ENCODE measurements at regions not wholly inside any gene's neighbourhood (a gene's known extent, or its start where the extent isn't known, plus 50 kb on each side); places are given as distances from the start of the nearest gene placed in this dataset.

DNA sequence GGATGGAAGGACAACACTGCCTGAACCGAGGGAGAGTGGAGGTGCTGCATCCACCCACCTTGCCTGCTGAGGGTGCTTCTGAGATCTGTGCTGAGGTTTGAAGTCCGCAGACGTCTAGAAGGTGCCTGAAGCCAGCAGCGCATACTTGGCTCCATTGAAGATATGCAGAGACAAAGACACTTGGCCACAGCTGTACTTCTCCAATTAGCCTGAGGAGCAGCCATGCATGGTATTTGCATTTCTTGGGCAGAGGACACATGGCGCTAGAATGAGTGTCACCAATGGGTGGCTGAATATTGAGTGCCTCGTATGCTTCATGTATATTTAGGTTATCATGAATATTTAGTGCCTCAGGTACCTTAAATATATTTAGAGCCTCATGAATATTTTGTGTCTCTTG, 128.7 kb upstream of the ATP6AP2 start:
- TF ChIP-seq, protein P1, sequence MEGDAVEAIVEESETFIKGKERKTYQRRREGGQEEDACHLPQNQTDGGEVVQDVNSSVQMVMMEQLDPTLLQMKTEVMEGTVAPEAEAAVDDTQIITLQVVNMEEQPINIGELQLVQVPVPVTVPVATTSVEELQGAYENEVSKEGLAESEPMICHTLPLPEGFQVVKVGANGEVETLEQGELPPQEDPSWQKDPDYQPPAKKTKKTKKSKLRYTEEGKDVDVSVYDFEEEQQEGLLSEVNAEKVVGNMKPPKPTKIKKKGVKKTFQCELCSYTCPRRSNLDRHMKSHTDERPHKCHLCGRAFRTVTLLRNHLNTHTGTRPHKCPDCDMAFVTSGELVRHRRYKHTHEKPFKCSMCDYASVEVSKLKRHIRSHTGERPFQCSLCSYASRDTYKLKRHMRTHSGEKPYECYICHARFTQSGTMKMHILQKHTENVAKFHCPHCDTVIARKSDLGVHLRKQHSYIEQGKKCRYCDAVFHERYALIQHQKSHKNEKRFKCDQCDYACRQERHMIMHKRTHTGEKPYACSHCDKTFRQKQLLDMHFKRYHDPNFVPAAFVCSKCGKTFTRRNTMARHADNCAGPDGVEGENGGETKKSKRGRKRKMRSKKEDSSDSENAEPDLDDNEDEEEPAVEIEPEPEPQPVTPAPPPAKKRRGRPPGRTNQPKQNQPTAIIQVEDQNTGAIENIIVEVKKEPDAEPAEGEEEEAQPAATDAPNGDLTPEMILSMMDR (IDR thresholded peaks at IDR 0.05), result no peak
- TF ChIP-seq POLR2A (IDR thresholded peaks at IDR 0.05; ENCODE audit: low read depth) (no peak), EP300 (IDR thresholded peaks at IDR 0.05) (no peak), POLR2AphosphoS5 (IDR thresholded peaks at IDR 0.05) (no peak)

Measured in esophagus muscularis mucosa (tissue), 4 donors.